ENCODE measurements at regions not wholly inside any gene's neighbourhood (a gene's known extent, or its start where the extent isn't known, plus 50 kb on each side); places are given as distances from the start of the nearest gene placed in this dataset.

GRCh38 chr5:73387149-73387591, 61.4 kb downstream of the FOXD1 start:
- TF ChIP-seq CTCF (IDR thresholded peaks at IDR 0.05; ENCODE audit: low read depth, low read length, poor library complexity, severe bottlenecking) (no peak), EZH2phosphoT487 (IDR thresholded peaks at IDR 0.05; ENCODE audit: borderline replicate concordance, low read length) (no peak)
